ENCODE measurements at regions not wholly inside any gene's neighbourhood (a gene's known extent, or its start where the extent isn't known, plus 50 kb on each side); places are given as distances from the start of the nearest gene placed in this dataset.

DNA sequence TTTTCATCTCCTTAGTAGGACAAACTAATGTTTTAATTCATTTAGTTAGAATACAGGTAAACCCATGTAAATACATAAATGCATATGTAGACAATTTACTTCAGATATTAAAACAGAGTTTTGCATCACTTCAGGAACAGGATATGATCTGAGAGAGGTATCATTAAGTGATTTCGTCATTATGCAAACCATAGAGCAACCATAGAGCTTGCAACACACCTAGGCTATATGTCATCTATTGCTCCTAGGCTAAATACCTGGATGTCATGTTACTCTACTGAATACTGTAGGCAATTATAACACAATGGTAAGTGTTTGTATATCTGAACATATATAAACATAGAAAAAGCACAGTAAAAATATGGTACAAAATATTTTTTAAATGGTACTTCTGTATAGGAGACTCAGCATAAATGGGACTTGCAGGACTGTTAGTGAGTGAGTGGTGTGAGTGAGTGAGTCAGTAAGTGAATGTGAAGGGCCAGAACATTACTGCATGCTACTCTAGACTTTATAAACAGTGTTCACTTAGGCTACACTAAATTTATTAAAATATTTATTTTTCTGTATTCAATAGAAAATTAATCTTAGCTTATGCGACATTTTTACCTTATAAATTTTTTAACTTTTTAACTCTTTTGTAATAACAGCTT, 1377.5 kb upstream of the CDH9 start:
- TF ChIP-seq CTCF (IDR thresholded peaks at IDR 0.05; ENCODE audit: insufficient read depth, low read length) (no peak), GABPA (IDR thresholded peaks at IDR 0.05; ENCODE audit: low read depth) (no peak), POLR2AphosphoS5 (IDR thresholded peaks at IDR 0.05; ENCODE audit: low read depth) (no peak)

Data from HL-60 (cell line).